ENCODE measurements at regions not wholly inside any gene's neighbourhood (a gene's known extent, or its start where the extent isn't known, plus 50 kb on each side); places are given as distances from the start of the nearest gene placed in this dataset.

DNA sequence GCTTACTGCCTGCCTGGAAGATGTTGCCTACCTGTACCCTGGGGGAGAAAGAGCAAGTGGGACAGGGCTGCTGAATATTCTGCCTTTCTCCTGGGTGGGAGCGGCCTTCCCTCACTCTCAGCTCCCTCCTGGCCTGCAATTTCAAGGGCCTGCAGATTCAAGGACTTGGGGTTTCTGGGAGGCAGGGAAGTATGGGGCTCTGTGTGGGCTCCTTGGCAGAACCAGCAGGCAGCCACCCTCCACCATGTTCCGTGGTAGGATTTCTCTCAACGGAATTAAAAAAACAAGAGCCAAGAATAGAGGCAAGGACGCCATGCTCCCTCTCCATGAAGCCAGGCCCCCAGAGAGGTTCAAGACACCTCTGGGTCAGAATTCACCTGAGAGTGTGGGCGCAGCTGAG is 127.7 kb downstream of the NAV1 start:
- in situ Hi-C loops (cut with HindIII; ENCODE audit: low pct_ligation_motif_present, low pct_unique_long_range_greater_than_20kb, low sequenced_read_pairs), result loop anchor here (25.0 kb wide), 1 partner anchor 104 kb away; no protein-coding TSS in a partner anchor
- DNase-seq, result no peak

DNA sequence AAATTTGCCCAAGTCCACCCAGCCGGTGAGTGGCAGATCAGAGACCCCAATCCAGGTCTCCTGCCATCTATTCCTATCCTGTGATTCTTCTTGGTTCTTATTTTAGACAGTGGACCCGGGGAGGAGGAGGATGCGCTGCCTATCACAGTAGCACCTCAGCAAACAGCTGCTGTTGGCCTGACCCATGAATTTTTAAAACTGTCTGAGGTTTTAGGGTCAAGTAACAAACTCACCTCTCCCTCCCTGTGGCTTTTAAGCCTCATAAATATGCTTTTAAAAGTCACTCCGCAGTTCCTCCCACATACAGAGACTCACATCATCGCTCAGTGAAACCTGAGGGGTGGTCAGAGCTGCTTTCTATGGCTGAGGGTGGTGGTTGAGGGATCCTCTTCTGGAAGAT is 128.6 kb downstream of the NAV1 start:
- in situ Hi-C loops (cut with HindIII; ENCODE audit: low pct_ligation_motif_present, low pct_unique_long_range_greater_than_20kb, low sequenced_read_pairs), result loop anchor here (25.0 kb wide), 1 partner anchor 105 kb away; no protein-coding TSS in a partner anchor
- no peak for DNase-seq

DNA sequence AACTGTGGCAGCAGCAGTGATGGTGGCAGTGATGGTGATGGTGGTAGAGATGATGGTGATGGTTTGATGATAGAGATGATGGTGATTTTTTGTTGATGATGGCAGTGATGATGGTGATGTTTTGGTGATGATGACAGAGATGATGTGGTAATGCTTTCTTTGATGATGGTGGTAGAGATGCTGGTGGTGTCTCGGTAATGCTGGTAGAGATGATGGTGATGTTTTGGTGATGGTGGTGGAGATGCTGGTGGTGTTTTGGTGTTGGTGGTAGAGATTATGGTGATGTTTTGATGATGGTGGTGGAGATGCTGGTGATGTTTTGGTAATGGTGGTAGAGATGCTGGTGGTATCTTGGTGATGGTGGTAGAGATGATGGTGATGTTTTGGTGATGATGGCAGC is 131.6 kb downstream of the NAV1 start:
- DNase-seq, result no peak
- in situ Hi-C loops (cut with HindIII; ENCODE audit: low pct_ligation_motif_present, low pct_unique_long_range_greater_than_20kb, low sequenced_read_pairs), result loop anchor here (25.0 kb wide), 1 partner anchor 108 kb away; no protein-coding TSS in a partner anchor

DNA sequence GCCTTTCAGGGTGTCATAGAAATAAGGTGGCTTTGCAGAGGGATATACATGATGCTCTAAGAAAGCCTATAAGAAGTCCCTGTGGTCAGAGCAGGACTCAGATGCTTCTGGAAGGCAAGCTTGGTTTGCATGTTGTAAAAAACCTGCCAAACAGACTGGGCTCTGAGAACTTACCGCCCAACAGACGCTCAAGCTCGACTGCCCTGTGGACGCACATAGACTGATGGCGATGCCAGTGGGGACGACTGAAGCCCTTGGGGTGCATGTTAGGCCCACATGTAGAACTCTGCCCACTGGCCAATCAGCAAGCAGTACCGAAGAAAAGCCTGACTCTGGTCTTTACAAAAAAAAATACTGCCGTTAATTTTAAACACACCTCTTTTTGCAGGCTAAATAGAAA is 133.8 kb downstream of the NAV1 start:
- no peak for DNase-seq
- in situ Hi-C loops (cut with HindIII; ENCODE audit: low pct_ligation_motif_present, low pct_unique_long_range_greater_than_20kb, low sequenced_read_pairs), result loop anchor here (25.0 kb wide), 1 partner anchor 110 kb away; no protein-coding TSS in a partner anchor

DNA sequence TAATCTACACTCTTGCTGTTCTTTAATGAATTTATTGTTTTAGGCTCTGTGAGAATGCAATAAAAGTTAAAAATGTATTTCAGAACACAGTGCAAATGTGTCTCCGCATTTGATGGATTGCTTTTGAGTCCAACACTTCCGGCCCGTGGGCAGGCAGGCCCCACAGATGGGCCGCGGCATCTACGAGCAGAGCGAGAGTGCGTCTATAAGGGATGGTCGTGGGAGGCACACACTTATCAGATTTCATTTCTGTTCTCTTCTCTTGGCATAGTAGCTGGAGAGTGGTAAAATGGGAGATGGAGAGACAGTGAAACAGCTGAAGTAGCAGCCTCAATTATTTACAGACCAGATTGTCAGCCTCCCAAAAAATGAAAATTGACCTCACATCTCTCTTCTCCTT is 134.2 kb downstream of the NAV1 start:
- no peak for DNase-seq
- in situ Hi-C loops (cut with HindIII; ENCODE audit: low pct_ligation_motif_present, low pct_unique_long_range_greater_than_20kb, low sequenced_read_pairs), result loop anchor here (25.0 kb wide), 1 partner anchor 111 kb away; no protein-coding TSS in a partner anchor

DNA sequence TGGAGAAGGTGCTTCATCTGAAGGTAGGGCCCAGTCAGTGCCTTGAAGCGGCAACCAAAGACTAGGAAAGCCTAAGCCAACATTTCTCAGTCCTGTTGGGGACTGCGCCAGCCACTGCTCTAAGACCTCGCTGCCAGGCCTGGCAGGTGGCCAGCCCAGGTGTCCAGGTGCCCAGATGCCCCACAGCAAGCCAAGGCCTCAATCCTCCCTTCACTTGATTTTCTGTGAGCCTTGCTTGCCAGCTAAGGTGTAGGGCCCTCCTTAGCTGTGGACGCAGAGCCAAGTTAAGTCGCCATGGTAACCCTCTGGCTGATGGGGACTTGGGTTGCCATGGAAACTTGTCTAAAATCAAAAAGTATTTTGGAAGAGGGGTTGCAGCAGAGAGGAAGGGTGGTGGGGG is 135.0 kb downstream of the NAV1 start:
- DNase-seq, result no peak
- in situ Hi-C loops (cut with HindIII; ENCODE audit: low pct_ligation_motif_present, low pct_unique_long_range_greater_than_20kb, low sequenced_read_pairs), result loop anchor here (25.0 kb wide), 1 partner anchor 112 kb away; no protein-coding TSS in a partner anchor

DNA sequence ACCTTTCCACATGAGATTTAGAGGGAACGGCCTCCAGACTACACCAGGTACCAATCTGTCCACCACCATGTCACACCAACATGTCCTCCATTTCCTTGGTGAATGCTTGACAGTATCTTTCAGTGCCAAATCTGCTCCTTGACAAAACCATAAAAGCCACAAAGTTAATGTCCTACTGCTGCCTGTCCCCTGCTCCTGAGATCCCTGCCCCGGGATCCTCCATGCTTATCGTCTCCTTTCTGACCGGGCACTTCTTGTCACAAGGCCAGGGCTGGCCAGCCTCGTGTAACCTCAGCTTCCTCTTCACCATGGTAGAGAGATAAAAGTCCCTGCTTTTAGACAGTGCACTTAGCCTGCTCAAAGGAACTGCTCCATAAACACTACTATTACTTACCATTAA is 136.2 kb downstream of the NAV1 start:
- DNase-seq, result peak; percentile 20
- in situ Hi-C loops (cut with HindIII; ENCODE audit: low pct_ligation_motif_present, low pct_unique_long_range_greater_than_20kb, low sequenced_read_pairs), result no loop called here

DNA sequence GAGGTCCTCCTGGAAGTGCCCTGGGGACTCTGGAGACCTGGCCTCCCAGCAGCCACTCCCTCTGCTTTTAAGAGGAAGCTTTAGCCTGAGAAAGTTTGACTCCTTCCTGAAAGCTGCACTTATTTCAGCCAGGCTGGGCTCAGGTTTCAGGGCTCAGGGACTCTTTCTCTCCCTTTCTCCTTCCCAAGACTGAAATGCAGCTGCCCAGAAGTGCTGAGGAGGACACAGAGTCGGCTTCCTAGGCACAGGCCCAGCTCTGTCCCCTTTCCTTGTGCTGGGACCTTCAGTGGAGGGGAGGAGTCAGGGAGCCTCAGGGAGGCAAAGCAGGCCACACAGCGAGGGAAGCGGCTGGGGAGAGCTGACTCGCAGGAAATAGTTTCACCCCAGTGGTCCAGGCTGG is 137.3 kb downstream of the NAV1 start:
- peak; percentile 62 for DNase-seq

DNA sequence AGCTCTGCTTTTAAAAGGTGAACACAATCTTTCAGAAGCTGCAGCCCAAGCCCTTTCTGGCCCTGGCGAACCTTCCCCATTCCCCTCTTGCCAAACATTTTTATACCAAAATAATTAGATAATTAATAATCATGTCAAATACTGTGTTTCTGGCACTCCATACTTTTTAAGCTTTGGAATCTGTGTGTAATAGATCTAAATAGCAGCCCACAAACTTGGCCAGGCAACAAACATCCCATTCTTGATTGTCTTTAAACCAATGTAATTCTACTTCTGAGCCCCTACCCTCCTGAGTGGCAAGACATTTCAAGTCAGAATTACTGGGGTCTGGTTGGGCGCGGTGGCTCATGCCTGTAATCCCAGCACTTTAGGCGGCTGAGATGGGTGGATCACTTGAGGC is 137.7 kb downstream of the NAV1 start:
- in situ Hi-C loops (cut with HindIII; ENCODE audit: low pct_ligation_motif_present, low pct_unique_long_range_greater_than_20kb, low sequenced_read_pairs), result no loop called here
- DNase-seq, result no peak

More for the DNA sequence above, 137.3 kb downstream of the NAV1 start:
- in situ Hi-C loops (cut with HindIII; ENCODE audit: low pct_ligation_motif_present, low pct_unique_long_range_greater_than_20kb, low sequenced_read_pairs), result no loop called here

DNA sequence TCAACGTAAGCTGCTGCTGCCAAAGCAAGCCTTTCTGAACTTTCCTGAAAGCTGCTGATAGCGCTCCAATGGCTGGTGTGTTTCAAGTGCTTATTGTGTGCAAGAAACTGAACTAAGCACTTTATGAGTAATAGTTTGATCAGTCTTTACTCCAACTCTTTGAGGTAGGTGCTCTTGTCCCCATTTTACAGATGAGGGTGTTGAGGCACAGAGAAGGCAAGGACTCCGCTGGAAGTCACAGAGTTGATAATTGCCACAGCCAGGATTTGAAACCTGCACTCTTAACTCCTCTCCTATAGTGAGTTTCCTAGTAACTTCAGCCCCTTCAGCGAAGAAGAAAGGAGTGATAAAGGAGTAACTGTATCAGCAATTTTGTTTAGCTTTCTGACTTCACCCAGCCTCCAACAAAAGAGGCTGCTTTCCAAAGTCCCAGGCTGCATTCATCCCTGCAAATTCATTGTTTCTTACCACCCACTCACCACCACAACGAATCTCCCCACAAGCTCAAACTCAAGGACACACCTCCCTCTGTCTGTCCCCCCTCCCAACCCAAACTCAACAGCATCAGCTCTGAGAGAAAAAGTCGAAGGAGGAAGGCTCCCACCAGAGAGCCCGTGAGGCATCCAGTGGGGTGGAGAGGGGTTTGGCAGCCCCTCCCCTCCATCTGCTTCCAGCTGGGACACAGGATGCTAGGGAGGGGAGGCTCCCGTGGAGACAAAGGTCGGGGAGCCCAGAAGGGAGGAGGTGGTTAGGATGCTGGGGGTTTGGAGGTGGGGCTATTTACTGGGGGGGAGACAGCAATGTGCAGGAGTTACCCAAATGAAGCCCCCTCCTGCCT is 139.6 kb downstream of the NAV1 start:
- DNase-seq, result no peak
- in situ Hi-C loops (cut with HindIII; ENCODE audit: low pct_ligation_motif_present, low pct_unique_long_range_greater_than_20kb, low sequenced_read_pairs), result no loop called here

DNA sequence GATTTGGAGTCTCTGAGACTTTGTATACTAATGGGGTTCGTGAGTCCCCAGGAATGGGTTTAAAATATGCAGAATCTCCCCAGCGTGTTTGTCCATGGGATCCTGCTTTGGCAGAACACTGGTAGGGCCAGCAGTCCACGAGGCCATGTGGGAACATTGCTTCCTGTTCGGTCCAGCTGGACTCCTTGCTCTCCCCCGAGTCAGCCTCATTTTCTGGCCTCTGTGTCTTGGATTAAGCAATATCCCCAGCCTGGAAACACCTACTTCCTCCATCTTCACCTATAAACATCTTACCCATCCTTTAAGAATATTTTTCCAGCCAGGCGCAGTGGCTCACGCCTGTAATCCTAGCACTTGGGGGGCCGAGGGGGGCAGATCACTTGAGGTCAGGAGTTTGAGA is 142.4 kb downstream of the NAV1 start:
- no peak for DNase-seq
- in situ Hi-C loops (cut with HindIII; ENCODE audit: low pct_ligation_motif_present, low pct_unique_long_range_greater_than_20kb, low sequenced_read_pairs), result no loop called here

DNA sequence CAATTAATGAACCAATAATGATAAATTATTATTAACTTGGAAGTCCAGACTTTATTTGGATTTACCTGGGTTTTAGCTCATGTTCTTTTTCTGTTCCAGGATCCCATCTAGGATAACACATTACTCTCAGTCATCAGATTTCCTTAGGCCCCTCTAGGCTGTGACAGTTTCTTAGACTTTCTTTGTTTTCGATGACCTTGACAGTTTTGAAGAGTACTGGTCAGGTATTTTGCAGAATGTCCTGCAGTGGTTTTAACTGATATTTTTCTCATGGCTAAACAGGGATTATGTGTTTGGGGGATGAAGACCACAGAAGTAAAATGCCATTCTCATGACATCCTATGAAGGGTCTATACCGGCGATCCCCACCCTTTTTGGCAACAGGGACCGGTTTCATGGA is 144.0 kb downstream of the NAV1 start:
- no peak for DNase-seq
- in situ Hi-C loops (cut with HindIII; ENCODE audit: low pct_ligation_motif_present, low pct_unique_long_range_greater_than_20kb, low sequenced_read_pairs), result no loop called here

DNA sequence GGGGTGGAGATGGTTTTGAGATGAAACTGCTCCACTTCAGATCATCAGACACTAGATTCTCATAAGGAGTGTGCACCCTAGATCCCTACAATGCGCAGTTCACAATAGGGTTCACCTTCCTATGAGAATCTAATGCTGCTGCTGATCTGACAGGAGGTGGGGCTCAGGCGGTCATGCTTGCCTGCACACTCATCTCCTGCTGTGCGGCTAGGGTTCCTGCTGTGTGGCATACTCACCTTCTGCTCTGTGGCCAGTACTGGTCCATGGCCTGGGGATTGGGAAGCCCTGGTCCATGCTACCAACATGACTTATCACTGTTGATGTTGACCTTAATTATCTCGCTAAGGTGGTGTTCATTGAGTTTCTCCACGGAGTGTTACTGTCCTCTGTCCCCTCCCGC is 144.5 kb downstream of the NAV1 start:
- no peak for DNase-seq
- in situ Hi-C loops (cut with HindIII; ENCODE audit: low pct_ligation_motif_present, low pct_unique_long_range_greater_than_20kb, low sequenced_read_pairs), result no loop called here

DNA sequence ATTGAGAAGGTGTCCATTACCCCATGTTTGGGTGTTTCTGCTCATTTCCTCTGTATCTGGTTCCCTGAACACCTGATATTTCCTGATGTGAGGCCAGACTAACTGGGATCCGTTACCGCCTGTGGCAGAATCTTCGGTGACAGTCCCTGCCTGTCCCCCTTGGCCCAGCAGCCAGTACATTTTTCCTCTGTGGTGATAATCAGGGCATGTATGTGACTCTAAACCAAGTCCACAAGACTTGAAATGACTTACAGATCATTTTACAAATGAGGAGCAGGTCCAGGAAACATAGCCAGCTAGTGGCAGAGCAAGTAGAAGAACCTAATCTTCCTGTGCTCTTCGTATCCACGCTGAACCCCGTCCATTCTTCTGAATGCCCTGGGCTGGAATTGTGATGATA is 143.5 kb upstream of the IPO9 start:
- in situ Hi-C loops (cut with HindIII; ENCODE audit: low pct_ligation_motif_present, low pct_unique_long_range_greater_than_20kb, low sequenced_read_pairs), result no loop called here
- no peak for DNase-seq

DNA sequence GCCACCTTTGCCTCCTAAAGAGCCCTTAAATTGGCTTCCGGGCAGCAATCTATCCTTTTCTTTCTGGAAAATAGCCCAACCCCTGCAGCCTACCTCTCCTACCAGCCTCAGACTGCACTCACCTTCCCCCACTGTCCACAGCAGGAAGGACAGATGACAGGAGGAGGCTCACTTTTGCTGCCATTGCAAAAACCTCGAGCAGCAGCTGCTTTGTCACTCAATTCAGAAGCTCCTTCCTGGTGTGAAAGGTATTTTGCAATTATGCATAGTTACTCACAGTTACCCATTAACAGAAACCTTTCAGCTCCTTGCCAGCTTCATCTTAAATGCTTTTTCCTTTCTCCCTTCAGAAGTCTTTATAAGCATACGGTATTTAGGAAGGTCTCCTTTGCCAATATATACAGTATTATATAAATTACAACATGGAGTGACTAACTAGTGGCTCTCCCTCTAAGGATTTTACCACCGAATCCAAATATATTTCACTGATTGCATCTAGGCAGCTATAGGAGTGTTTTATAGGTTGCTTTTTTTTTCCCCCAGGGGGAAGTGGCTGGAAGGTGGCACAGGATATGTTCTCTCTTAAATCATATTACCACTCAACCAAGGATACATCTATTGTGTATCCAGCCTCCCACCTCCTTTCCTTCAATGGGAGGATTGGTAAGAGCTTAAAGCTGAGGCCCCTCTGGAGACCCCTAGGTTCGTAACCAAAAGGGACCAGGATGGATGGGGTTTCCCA is 142.1 kb upstream of the IPO9 start:
- peak; percentile 36 for DNase-seq
- in situ Hi-C loops (cut with HindIII; ENCODE audit: low pct_ligation_motif_present, low pct_unique_long_range_greater_than_20kb, low sequenced_read_pairs), result no loop called here

DNA sequence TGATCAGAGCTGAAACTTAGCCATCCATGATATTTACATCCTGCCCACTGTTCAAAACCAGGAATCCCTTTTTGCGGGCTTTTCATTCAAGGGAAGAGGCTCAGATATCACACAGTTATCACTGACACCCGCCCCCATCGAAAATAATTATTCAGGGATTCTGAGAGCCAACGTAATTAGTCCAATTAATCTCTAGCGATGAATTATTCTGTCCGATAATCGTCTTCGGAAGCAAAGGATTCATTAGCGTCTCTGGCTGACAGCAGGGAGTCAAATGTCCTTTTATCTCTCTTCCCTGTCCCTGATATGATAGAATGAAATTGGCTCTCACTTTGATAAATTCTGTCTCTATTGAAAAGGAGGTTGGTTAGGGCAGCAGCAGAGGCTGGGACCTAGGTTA is 140.4 kb upstream of the IPO9 start:
- in situ Hi-C loops (cut with HindIII; ENCODE audit: low pct_ligation_motif_present, low pct_unique_long_range_greater_than_20kb, low sequenced_read_pairs), result no loop called here
- DNase-seq, result no peak

DNA sequence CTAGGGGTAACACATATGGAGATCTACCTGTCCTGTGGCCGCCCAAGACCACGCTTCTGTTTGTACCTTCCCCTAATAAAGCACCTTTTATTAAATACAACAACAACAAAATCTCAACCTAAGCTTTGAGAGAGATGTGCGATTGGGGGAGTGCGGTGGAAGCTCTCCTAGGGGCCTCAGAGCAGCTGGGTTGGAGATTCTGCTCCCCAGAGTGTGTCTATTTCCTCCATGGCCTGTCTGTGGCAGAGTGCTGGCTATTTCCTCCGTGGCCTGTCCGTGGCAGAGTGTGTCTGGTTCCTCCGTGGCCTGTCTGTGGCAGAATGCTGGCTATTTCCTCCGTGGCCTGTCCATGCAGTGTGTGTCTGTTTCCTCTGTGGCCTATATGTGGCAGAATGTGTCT is 139.3 kb upstream of the IPO9 start:
- no peak for DNase-seq
- in situ Hi-C loops (cut with HindIII; ENCODE audit: low pct_ligation_motif_present, low pct_unique_long_range_greater_than_20kb, low sequenced_read_pairs), result no loop called here

DNA sequence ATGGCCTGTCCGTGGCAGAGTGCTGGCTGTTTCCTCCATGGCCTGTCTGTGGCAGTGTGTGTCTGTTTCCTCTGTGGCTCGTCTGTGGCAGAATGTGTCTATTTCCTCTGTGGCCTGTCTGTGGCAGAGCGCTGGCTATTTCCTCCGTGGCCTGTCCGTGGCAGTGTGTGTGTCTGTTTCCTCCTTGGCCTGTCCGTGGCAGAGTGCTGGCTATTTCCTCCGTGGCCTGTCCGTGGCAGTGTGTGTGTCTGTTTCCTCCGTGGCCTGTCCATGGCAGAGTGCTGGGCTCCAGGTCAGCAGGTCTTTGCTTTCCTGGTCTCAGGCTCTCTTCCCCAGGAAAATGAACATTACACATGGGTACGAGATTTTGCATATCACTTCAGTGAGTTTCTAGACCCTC is 138.4 kb upstream of the IPO9 start:
- DNase-seq, result no peak
- in situ Hi-C loops (cut with HindIII; ENCODE audit: low pct_ligation_motif_present, low pct_unique_long_range_greater_than_20kb, low sequenced_read_pairs), result no loop called here

DNA sequence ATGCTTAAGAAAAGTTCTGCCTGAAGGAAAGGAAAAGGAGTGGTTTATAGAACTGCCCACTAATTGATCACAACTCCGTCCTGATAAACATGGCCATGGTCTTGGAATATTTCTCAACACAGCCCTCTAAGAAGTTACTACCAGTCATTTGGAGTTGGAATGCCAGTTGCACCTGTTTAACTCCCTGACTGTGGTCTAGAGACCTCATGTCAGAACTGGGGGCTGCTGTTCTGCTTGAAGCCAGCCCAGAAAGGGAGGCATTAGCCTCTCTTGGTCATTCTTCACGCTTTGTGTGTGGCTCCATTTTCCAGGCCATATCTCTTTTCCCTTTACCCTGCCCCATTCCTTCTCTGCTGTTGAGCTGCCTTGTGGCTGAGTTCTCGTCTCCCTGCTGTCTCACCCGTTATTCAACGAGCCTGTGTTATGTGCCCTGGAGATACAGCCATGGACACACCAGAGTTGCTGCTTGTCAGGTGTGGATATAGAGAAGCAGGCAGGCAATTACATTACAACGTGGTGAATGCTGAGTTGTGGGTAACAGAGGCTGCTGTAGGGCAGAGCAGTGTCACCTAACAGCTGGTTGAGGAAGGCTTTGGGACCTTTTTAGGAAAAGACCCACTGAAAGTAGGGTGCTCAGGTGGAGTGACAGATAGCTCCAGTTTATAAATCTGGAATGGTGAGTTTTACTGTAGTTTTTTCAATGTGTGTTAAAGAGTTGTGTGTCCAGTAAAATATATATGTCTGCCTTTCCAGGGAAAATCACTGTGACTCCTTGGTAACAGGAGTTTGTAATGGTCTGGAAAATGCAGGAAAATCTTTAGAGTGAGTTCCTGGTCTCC is 137.0 kb upstream of the IPO9 start:
- DNase-seq, result no peak
- in situ Hi-C loops (cut with HindIII; ENCODE audit: low pct_ligation_motif_present, low pct_unique_long_range_greater_than_20kb, low sequenced_read_pairs), result no loop called here
